ENCODE measurements at regions not wholly inside any gene's neighbourhood (a gene's known extent, or its start where the extent isn't known, plus 50 kb on each side); places are given as distances from the start of the nearest gene placed in this dataset.

GRCh38 chr5:51977014-51977413 is 593.8 kb downstream of the ISL1 start:
- Mint-ChIP-seq H3K4me1 (no peaks in the 10 kb centered on the region), H3K36me3 (ENCODE audit: low read depth) (no peaks in the 10 kb centered on the region), H3K9me3 (no peaks in the 10 kb centered on the region), H3K4me3 (no peak overlapping the region), H3K27ac (no peak overlapping the region), H3K27me3 (ENCODE audit: low read depth, poor library complexity) (no peaks in the 10 kb centered on the region)
- no peak for TF ChIP-seq CTCF (IDR thresholded peaks at IDR 0.05)
- DNase-seq: no peak

GRCh38 chr5:51983161-51983560 is 599.9 kb downstream of the ISL1 start:
- H3K27ac Mint-ChIP-seq: no peak overlapping the region
- no peak overlapping the region for H3K4me3 Mint-ChIP-seq
- H3K36me3 Mint-ChIP-seq (ENCODE audit: low read depth): no peaks in the 10 kb centered on the region
- TF ChIP-seq CTCF (IDR thresholded peaks at IDR 0.05): no peak
- no peak for DNase-seq
- no peaks in the 10 kb centered on the region for H3K9me3 Mint-ChIP-seq
- H3K4me1 Mint-ChIP-seq: no peaks in the 10 kb centered on the region
- no peaks in the 10 kb centered on the region for H3K27me3 Mint-ChIP-seq (ENCODE audit: low read depth, poor library complexity)

GRCh38 chr5:51986733-51987132 is 603.5 kb downstream of the ISL1 start:
- Mint-ChIP-seq H3K27ac (no peak overlapping the region), H3K9me3 (no peaks in the 10 kb centered on the region), H3K27me3 (ENCODE audit: low read depth, poor library complexity) (no peaks in the 10 kb centered on the region), H3K4me3 (no peak overlapping the region), H3K4me1 (peaks cover 6% of the 10 kb centered on the region), H3K36me3 (ENCODE audit: low read depth) (no peaks in the 10 kb centered on the region)
- no peak for DNase-seq
- no peak for TF ChIP-seq CTCF (IDR thresholded peaks at IDR 0.05)

- TF ChIP-seq CTCF (IDR thresholded peaks at IDR 0.05): no peak
- DNase-seq: no peak
- Mint-ChIP-seq H3K4me1 (peaks cover 6% of the 10 kb centered on the region), H3K27ac (no peak overlapping the region), H3K27me3 (ENCODE audit: low read depth, poor library complexity) (no peaks in the 10 kb centered on the region), H3K36me3 (ENCODE audit: low read depth) (no peaks in the 10 kb centered on the region), H3K4me3 (no peak overlapping the region), H3K9me3 (no peaks in the 10 kb centered on the region)
These were observed 604.0 kb downstream of the ISL1 start for GRCh38 chr5:51987239-51987638.

GRCh38 chr5:51987669-51988209 is 604.5 kb downstream of the ISL1 start:
- Mint-ChIP-seq H3K27me3 (ENCODE audit: low read depth, poor library complexity) (no peaks in the 10 kb centered on the region), H3K4me3 (no peak overlapping the region), H3K9me3 (no peaks in the 10 kb centered on the region), H3K27ac (no peak overlapping the region), H3K4me1 (peaks cover 6% of the 10 kb centered on the region), H3K36me3 (ENCODE audit: low read depth) (no peaks in the 10 kb centered on the region)
- no peak for TF ChIP-seq CTCF (IDR thresholded peaks at IDR 0.05)
- no peak for DNase-seq

GRCh38 chr5:51988634-51989033 is 605.4 kb downstream of the ISL1 start:
- no peak for TF ChIP-seq CTCF (IDR thresholded peaks at IDR 0.05)
- Mint-ChIP-seq H3K4me1 (peaks cover 6% of the 10 kb centered on the region), H3K4me3 (no peak overlapping the region), H3K9me3 (no peaks in the 10 kb centered on the region), H3K27me3 (ENCODE audit: low read depth, poor library complexity) (no peaks in the 10 kb centered on the region), H3K36me3 (ENCODE audit: low read depth) (no peaks in the 10 kb centered on the region), H3K27ac (no peak overlapping the region)
- DNase-seq: peak; percentile 8

Measured in nephron progenitor cell (in vitro differentiated cells).